ENCODE measurements at regions not wholly inside any gene's neighbourhood (a gene's known extent, or its start where the extent isn't known, plus 50 kb on each side); places are given as distances from the start of the nearest gene placed in this dataset.

GRCh38 chr19:28608292-28608691, 604.7 kb downstream of the UQCRFS1 start:
- CTCF ChIA-PET = no interaction called here
- no peak for DNase-seq (ENCODE audit: extremely low spot score)
- no peak for TF ChIP-seq CTCF (IDR thresholded peaks at IDR 0.05; ENCODE audit: control extremely low read depth, extremely low read depth, low read depth, missing control alignments)
- POLR2A ChIA-PET = no interaction called here

- CTCF ChIA-PET = no interaction called here
- POLR2A ChIA-PET = no interaction called here
These were observed 605.8 kb downstream of the UQCRFS1 start for GRCh38 chr19:28607066-28607583.

GRCh38 chr19:28606269-28607032, 606.5 kb downstream of the UQCRFS1 start:
- POLR2A ChIA-PET = no interaction called here
- CTCF ChIA-PET = no interaction called here
- no peak for DNase-seq (ENCODE audit: extremely low spot score)
- TF ChIP-seq CTCF (IDR thresholded peaks at IDR 0.05; ENCODE audit: control extremely low read depth, extremely low read depth, low read depth, missing control alignments) = no peak

More at GRCh38 chr19:28607066-28607583, 605.8 kb downstream of the UQCRFS1 start:
- no peak for TF ChIP-seq CTCF (IDR thresholded peaks at IDR 0.05; ENCODE audit: control extremely low read depth, extremely low read depth, low read depth, missing control alignments)
- DNase-seq (ENCODE audit: extremely low spot score) = no peak

GRCh38 chr19:28605501-28606268, 607.3 kb downstream of the UQCRFS1 start:
- ChIA-PET CTCF (no interaction called here), POLR2A (no interaction called here)
- no peak for DNase-seq (ENCODE audit: extremely low spot score)
- TF ChIP-seq CTCF (IDR thresholded peaks at IDR 0.05; ENCODE audit: control extremely low read depth, extremely low read depth, low read depth, missing control alignments) = no peak

- TF ChIP-seq CTCF (IDR thresholded peaks at IDR 0.05; ENCODE audit: control extremely low read depth, extremely low read depth, low read depth, missing control alignments) = no peak
- POLR2A ChIA-PET = no interaction called here
- CTCF ChIA-PET = no interaction called here
- no peak for DNase-seq (ENCODE audit: extremely low spot score)
These were observed 609.5 kb downstream of the UQCRFS1 start for GRCh38 chr19:28603453-28603852.

- ChIA-PET CTCF (interaction anchor here (1.0 kb wide), 1 partner anchor 9 kb away, joined by 3 read pairs; no protein-coding TSS in a partner anchor), POLR2A (no interaction called here)
- TF ChIP-seq CTCF (IDR thresholded peaks at IDR 0.05; ENCODE audit: control extremely low read depth, extremely low read depth, low read depth, missing control alignments) = no peak
- DNase-seq (ENCODE audit: extremely low spot score) = no peak
These were observed 610.2 kb downstream of the UQCRFS1 start for GRCh38 chr19:28602675-28603298.
